Stomach (tissue), 8 donors: ENCODE measurements at regions not wholly inside any gene's neighbourhood (a gene's known extent, or its start where the extent isn't known, plus 50 kb on each side); places are given as distances from the start of the nearest gene placed in this dataset.
"Not testable (repeated sequence)": the region's sequence is repeated elsewhere in the genome, so short reads cannot be mapped to it uniquely, and the experiment has no call there.

Experiments
- DNase-seq, 2 donors: peaks; one replicate each; pipeline versions ENCODE4 v3.0.0 to v3.0.0-alpha.2; 2013 to 2019
- H3K27ac ChIP-seq, 5 donors: fragments of 200-600 bp in 4 of 5; sonication (generic) in 4 of 5; one replicate each; pipeline ENCODE4 v1.5.1; 2013 to 2019; ENCODE audit warnings: mild to moderate bottlenecking in 1 of 5, moderate library complexity in 1 of 5
- H3K27me3 ChIP-seq, 3 donors: fragments of 200-600 bp; sonication (generic); one replicate each; pipeline ENCODE4 v1.5.1; 2017 to 2019; ENCODE audit warnings: mixed run types in 1 of 3
- H3K36me3 ChIP-seq, 4 donors: fragments of 200-600 bp; sonication (generic); 1 replicate in 3 of 4; 2 replicates in 1 of 4; pipeline ENCODE4 v1.5.1; 2016 to 2019
- H3K4me1 ChIP-seq, 4 donors: fragments of 200-600 bp; sonication (generic); one replicate each; pipeline ENCODE4 v1.5.1; 2016 to 2019
- H3K4me3 ChIP-seq, 4 donors: fragments of 200-600 bp; sonication (generic) in 3 of 4; one replicate each; pipeline ENCODE4 v1.5.1; 2016 to 2019; ENCODE audit warnings: mild to moderate bottlenecking in 1 of 4
- H3K9me3 ChIP-seq, 4 donors: fragments of 200-600 bp; sonication (generic); one replicate each; pipeline ENCODE4 v1.5.1; 2016 to 2019
- CTCF ChIP-seq, 7 experiments: fragments of 450-650 bp in 4 of 7; fragments of 200-600 bp in 3 of 7; sonication (generic) in 3 of 7; IDR thresholded peaks; one replicate each; pipeline ENCODE4 v1.5.1; 2016 to 2019; ENCODE audit warnings: antibody characterized with exemption in 7 of 7, control low read depth in 2 of 7, mild to moderate bottlenecking in 1 of 7
- EP300 ChIP-seq: sonication (generic); formaldehyde crosslinking; IDR thresholded peaks from one replicate; pipeline ENCODE4 v1.6.1; 2017; ENCODE audit warnings: antibody characterized with exemption
- POLR2A ChIP-seq, 4 donors: fragments of 450-650 bp; IDR thresholded peaks; one replicate each; pipeline ENCODE4 v1.6.1; 2016; ENCODE audit warnings: antibody characterized with exemption in 4 of 4, control low read depth in 2 of 4, mild to moderate bottlenecking in 1 of 4, moderate library complexity in 1 of 4
- POLR2AphosphoS5 ChIP-seq, 3 donors: sonication (generic); formaldehyde crosslinking; IDR thresholded peaks; one replicate each; pipeline ENCODE4 v1.6.1; 2016; ENCODE audit warnings: antibody characterized with exemption in 3 of 3
- WGBS, 5 donors: extraction: QIAGEN DNeasy Blood & Tissue Kit in 3 of 5; methylation state at CpG; one replicate each; pipeline versions ENCODE4 v1.1.5 to v1.1.7; 2013 to 2018; 5-methylcytosine and 5-hydroxymethylcytosine counted together
- intact Hi-C: fragments of 100-400 bp; cut with DNase I; formaldehyde crosslinking; loops from one replicate; pipeline ENCODE4 v1.15.1; 2023; ENCODE audit warnings: low total_unique reads
- donor health status: healthy with polysubstance abuse.
- donor health status: Bipolar disorder and iron deficiency.
- donor health status: healthy.

DNA sequence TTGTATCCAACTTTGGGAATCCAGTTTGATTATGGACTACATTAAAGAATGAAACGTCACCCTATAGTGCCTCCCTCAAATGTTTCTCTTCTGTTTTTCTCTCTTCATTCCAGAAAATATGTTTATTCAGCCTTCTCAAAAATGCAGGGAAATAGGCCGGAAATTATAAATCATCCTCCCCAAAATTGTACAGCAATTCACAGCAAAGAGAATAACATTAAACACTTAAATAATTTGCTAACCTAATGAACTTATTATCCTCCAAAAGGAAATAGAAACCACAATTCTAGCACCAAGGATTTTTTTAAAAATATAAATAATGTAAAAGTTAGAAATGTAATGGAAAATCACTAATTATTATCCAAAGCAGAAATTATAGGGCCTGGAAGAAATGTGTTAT lies 115.9 kb upstream of the CCNG1 start:
- Histone ChIP-seq H3K27ac (no peak overlapping the region), H3K36me3 (no peaks in the 10 kb centered on the region), H3K4me1 (no peaks in the 10 kb centered on the region), H3K27me3 (no peaks in the 10 kb centered on the region), H3K9me3 (no peaks in the 10 kb centered on the region), H3K4me3 (no peak overlapping the region)
- DNase-seq = no peak
- WGBS, 5 donors = 77 to 87% (median 82%) methylated on average over 2 of the region's 2 CpGs
- no peak for TF ChIP-seq CTCF (IDR thresholded peaks at IDR 0.05)
- TF ChIP-seq POLR2A (IDR thresholded peaks at IDR 0.05) = no peak
- TF ChIP-seq POLR2AphosphoS5 (IDR thresholded peaks at IDR 0.05) = no peak
- no peak for TF ChIP-seq EP300
- intact Hi-C loops = no loop called here

- intact Hi-C loops = no loop called here
- no peak for DNase-seq
- no peak overlapping the region for H3K27ac ChIP-seq
- 54 to 67% (median 64%) methylated on average over 9 of the region's 9 CpGs for WGBS, 5 donors
- H3K4me1 ChIP-seq = no peaks in the 10 kb centered on the region
- no peaks in the 10 kb centered on the region for H3K9me3 ChIP-seq
- no peaks in the 10 kb centered on the region for H3K36me3 ChIP-seq
- H3K4me3 ChIP-seq = no peak overlapping the region
- no peaks in the 10 kb centered on the region for H3K27me3 ChIP-seq
- TF ChIP-seq EP300 = no peak
- no peak for TF ChIP-seq CTCF (IDR thresholded peaks at IDR 0.05)
- no peak for TF ChIP-seq POLR2A (IDR thresholded peaks at IDR 0.05)
- TF ChIP-seq POLR2AphosphoS5 (IDR thresholded peaks at IDR 0.05) = no peak
Observed at GRCh38 chr5:163330723-163331668, 106.4 kb upstream of the CCNG1 start.

DNA sequence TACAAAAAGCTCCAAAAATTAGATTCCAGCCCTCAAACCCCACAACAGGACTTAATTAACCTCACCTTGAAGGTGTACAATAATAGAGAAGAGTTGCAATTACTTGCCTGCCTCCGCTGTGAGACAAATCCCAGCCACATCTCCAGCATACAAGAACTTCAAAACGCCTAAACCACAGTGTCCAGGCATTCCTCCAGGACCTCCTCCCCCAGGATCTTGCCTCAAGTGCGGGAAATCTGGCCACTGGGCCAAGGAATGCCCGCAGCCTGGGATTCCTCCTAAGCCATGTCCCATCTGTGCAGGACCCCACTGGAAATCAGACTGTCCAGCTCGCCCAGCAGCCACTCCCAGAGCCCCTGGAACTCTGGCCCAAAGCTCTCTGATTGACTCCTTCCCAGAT lies 101.3 kb upstream of the CCNG1 start:
- WGBS, 5 donors = 62 to 70% (median 68%) methylated on average over 5 of the region's 5 CpGs
- H3K27me3 ChIP-seq, H3K27ac ChIP-seq, H3K36me3 ChIP-seq, intact Hi-C loops, H3K9me3 ChIP-seq, DNase-seq, H3K4me3 ChIP-seq, H3K4me1 ChIP-seq: not testable (repeated sequence)

DNA sequence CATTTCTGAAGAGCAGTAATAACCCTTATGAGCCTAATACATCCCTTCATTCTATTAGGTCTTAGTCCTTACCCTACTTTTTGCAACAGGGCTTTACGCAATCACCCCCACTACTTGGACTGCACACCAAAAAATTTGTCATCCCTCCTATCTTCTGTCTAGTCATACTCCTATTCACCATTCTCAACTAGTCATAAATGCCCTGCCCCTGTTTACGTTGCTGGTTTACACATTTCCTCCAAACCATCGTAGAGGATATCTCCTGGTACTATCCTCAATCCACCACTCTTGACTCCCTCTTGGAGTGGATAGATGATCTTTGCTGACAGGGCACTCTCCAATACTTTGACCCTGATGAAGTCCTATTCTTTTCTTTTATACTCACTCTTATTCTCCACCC lies 98.2 kb upstream of the CCNG1 start:
- no peaks in the 10 kb centered on the region for H3K27me3 ChIP-seq
- no peaks in the 10 kb centered on the region for H3K9me3 ChIP-seq
- TF ChIP-seq POLR2A (IDR thresholded peaks at IDR 0.05) = no peak
- TF ChIP-seq POLR2AphosphoS5 (IDR thresholded peaks at IDR 0.05) = no peak
- no peak for TF ChIP-seq CTCF (IDR thresholded peaks at IDR 0.05)
- TF ChIP-seq EP300 = no peak
- no peaks in the 10 kb centered on the region for H3K4me1 ChIP-seq
- no peaks in the 10 kb centered on the region for H3K36me3 ChIP-seq
- H3K4me3 ChIP-seq = no peak overlapping the region
- WGBS, 5 donors = 49 to 70% (median 56%) methylated on average over 3 of the region's 3 CpGs
- intact Hi-C loops = no loop called here
- no peak overlapping the region for H3K27ac ChIP-seq
- no peak for DNase-seq

DNA sequence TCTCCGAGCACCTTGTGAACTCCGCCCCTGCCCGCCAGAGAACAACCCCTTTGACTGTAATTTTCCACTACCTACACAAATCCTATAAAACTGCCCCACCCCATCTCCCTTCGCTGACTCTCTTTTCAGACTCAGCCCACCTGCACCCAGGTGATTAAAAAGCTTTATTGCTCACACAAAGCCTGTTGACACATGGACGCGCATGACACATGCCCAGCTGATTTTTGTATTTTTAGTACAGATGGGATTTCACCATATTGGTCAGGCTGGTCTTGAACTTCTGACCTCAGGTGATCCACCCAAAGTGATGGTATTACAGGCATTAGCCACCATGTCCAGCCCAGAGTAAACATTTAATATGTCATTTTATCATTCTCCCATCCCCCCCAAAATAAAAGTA lies 97.0 kb upstream of the CCNG1 start:
- WGBS, 5 donors = 68 to 91% (median 89%) methylated on average over 6 of the region's 6 CpGs
- H3K4me3 ChIP-seq, intact Hi-C loops, H3K9me3 ChIP-seq, H3K36me3 ChIP-seq, H3K4me1 ChIP-seq, H3K27ac ChIP-seq, H3K27me3 ChIP-seq, DNase-seq: not testable (repeated sequence)
